Right lung (tissue), 2 donors: ENCODE measurements at regions not wholly inside any gene's neighbourhood (a gene's known extent, or its start where the extent isn't known, plus 50 kb on each side); places are given as distances from the start of the nearest gene placed in this dataset.

ENCODE experiments used
- DNase-seq, 2 donors: peaks; one replicate each; pipeline ENCODE4 v3.0.0-alpha.2; 2013

DNA sequence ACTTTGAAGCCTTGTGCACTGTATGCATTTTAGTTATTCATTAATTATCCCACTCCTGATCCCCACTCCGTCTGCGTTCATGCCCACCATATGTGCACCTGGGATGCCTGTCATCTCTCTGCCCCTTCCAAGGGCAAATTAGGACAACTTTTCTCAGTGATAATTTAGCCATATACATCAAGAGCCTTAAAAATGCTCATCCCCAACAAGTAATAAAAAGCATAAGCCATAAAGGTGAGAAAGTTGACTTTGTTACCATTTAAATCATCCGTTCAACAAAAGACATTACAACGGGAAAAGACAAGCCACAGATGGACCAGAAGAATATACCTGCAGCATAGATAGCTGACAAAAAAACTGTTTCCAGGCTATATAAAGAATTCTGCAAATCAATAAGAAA, 131.4 kb upstream of the LINGO1 start:
- no peak for DNase-seq

DNA sequence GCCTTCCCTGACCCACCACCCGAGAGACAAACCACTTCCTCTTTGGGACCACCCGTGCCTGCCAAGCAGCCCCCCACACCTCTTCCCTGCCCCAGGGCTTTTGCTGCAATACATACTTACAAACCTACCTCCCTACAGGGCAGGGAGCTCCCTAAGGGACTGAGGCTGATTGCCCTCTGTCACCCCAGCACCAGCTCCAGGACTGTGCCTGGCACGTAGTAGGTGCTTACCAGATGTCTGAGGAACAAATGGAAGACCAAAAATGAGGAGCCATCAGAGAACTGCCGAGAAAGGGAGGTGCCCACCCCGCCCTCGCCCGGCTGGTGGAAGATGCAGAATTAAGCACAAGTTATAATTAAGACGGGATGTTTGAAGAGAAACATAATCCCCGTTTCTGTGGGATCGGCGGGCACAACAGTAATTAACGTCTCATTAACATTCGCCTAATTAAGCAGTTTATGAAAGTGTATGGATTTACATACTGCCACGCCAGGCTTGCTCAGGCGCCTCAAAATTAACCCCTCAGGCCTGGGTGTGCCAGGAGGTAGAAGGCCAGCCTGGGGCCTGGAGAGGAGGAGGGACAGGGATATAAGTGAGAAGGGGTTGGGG, 130.1 kb upstream of the LINGO1 start:
- no peak for DNase-seq

GRCh38 chr15:77759896-77760592, 127.3 kb upstream of the LINGO1 start:
- DNase-seq = no peak

DNA sequence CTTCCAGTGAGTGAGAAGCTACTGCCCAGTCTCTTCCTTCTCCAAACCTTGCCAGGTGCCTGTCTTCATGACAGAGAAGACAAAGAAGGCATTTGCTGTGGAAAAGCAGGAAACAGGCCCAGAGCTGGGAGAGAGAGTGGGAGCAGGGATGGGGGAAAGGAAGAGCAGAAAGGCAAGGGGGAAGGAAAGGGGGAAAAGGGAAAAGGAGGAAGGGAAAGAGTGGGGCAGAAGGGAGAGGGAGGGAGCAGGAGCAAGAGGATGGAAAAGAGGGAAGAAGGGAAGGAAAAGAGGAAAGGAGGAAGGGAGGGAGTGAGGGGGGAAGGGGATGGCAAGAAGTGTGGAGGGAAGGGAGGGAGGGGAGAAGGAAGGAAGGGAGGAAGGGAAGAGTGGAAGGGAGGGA, 121.2 kb upstream of the LINGO1 start:
- no peak for DNase-seq

DNA sequence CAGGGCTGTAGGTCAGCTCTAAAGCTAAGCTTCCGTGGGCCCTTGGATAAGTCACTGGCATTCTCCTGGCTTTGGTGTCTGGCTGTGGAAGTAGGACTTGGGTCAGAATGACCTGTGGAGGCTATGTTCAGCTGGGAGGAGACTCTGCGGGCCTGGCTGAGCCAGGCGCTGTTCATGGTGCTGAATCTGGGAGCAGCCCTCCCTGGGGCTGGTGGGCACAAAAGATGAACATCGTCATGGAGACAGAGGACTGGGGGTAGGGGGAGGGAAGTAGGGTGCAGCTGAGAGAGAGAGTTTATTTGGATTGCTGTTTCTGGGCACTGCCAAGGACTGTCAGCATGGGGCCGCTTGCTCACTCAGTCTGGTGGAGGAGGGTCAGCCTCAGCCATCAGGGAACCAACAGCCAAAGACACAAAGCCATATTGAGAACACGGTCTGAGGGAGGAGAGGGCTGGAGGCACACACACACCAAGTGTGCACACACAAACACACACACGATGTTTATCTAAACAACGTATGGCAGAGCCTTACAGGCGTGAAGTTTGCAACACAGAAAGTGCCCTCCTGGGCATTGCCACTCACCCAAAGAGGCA, 120.7 kb upstream of the LINGO1 start:
- peak; percentile 18 to 19 for DNase-seq

DNA sequence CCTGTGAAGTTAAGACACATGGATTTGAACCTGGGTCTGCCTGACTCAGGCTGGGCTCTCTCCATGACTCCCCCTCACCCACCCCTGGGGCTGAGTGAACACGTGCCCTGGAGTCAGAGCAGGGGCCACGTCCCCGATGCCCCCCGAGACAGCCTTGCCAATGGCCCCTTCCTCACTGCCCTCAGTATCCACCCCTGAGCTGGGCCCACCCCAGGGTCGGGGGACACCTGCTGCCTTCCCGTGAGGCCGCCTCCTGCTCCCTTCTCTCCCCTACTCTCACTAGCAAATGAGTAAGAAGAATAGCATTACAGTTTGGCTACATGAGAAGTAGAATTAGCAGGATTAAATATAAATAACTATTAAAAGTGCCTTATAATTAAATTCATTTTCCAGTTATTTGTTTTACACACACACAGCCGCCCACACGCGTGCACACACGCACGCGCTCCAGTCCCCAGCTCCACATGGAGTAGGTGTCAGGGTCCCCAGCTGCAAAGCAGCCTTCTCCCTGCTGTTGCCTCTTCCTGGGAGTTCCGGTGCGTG, 117.4 kb upstream of the LINGO1 start:
- no peak for DNase-seq

DNA sequence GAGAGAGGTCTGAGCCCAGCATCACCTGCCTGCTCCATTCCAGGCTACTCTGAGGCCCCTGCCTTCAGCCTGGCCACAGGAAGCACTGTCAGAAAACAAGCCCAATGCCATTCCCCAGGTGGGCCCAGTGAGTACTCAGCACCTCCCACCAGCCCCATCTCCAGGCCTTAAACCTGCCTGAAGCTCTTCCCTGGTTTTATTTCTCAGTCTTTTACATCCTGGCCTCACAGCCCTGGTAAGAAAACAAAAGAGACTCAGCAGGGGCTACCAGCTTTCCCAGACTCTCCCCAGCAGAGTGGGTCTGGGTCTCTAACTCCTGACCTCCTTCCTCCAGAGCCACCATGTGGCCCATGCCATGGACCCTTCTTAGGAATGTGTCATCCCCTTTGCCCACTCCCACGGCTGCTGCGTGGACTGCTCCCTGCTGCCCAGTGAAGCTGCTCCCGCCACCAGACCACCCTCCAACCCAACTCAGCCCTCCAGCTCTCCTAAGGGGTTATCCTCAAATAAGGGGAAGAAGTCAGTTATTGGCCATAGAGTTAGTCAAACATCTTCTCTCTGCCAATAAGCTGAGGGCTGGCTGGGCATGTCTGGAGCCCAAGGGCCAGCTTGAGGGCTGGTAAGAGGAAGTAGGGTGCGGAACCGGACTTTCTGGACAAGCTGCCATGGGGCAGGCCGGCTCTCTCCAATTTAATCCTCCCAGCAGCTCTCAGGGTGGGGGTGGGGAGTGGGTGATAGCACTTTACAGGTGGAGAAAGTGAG, 116.7 kb upstream of the LINGO1 start:
- no peak for DNase-seq

DNA sequence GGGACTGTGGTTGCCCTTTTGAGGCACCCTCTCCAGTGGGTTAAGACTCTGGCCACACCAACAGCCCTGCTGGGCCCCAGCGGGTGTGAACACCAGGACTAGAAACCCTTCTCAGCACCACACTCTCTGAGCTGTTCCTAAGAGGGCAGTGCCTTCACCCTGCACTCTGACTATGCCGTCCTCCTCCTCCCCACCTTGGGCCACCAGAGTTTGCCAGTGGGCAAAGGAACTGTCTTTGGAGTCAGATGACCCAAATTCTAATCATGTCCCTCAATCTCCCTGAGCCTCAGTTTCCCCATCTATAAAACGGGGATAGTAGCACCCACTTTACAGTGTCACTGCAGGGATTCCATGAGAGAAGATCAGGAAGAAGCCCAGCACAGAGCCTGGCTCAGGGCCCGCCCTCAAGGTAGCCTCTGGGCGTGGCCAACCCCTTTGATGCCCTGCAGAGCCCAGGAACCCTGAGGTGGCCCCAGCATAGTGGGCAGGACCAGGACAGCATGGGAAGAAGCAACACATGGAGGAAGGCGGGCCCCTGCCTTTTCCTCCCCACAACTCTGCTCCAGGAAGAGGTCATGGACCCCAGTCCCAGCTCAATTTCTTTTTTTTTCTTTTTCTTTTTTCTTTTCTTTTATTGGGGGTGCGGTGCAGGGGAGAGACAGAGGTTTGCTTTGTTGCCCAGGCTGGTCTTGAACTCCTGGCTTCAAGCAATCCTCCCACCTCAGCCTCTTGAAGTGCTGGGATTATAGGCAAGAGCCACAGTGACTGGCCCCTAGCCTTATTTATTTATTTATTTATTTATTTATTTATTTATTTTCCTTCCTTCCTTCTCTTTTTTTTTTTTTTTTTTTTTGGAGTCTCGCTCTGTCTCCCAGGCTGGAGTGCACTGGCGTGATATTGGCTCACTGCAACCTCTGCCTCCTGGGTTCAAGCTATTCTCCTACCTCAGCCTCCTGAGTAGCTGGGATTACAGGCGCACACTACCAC, 115.7 kb upstream of the LINGO1 start:
- DNase-seq = no peak

GRCh38 chr15:77747175-77748077, 114.7 kb upstream of the LINGO1 start:
- DNase-seq = no peak

DNA sequence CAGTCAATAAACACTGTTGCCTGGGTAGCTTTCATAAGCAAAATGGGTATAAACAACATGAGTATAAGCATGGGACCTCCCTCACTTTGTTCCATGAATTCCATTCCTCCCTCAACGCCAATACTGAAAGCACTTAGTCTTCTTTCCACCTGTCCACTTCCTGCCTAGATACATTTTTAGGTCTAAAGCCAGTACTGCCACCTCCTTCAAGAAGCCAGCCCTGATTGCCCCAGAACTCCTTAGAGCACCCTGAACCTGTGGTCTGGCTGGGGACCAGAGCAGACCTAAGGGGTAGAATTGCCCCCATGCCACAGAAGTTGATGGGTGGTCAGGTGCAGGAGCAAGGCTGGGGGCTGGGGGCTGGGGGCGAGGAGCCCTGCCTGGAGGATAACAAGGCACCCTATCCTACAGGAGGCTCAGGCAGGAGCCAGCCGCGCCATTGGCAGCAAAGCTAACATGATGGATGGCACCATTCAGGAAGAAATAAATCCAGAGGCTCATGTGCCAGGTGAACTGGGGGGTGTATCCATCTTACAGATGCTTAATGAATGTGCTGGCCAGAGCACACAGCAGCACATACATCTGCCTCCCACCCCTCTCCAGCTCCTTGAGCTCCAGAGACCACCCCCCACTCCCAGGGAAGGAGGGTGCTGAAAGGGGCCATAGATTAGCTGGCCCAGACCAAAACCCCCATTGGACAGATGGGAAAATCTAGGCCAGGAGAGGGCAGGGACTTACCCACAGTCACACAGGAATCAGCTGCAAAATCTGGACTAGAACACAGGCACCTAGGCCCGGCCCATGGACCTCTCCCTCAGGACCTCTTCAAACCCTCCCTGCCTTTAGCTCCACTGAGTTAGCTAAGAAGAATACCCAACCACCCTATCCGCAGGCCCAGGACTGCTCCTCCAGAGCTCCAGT, 113.8 kb upstream of the LINGO1 start:
- DNase-seq = no peak

- DNase-seq = no peak
Measured at GRCh38 chr15:77744398-77744797, 111.7 kb upstream of the LINGO1 start.

DNA sequence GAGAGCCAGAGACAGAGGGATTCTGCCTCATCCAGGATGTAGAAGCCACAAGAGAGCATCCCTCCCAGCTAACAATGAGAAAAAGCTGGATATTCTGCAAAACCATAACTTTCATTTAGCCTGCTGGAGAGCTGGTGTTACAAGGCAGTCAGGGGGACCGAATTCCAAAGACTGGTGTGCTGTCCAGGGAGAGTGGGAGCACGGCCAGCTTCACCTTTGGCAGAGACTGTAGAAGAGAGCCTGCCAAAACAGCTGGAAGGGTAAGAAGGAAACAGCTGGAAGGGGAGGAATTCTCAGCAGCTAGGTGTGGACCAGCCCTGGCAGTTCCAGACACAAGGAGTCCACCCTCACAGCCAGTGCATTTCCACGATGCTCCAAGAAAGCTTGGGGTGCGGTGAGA, 109.9 kb upstream of the LINGO1 start:
- DNase-seq = no peak

DNA sequence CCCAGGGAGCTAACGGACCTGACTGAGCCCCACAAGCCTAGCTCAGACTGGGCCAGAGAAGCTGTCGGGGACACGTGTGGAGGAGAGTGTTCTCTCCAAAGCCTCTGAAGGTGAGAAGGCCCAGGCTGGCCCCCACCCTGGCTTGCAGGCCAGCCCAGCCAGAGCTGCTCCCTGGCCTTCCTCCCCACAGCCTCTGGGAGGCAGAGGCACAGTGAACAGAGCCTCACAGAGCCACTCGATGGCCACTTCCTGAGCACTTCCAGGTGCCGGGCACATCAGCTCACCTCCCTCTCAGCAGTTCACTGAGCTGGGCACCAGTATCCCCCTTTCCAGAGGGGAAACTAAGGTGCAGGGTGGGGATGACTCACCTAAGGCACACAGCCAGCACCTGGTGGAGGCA, 109.4 kb upstream of the LINGO1 start:
- no peak for DNase-seq

- DNase-seq = no peak
Measured at GRCh38 chr15:77741106-77741505, 108.4 kb upstream of the LINGO1 start.

DNA sequence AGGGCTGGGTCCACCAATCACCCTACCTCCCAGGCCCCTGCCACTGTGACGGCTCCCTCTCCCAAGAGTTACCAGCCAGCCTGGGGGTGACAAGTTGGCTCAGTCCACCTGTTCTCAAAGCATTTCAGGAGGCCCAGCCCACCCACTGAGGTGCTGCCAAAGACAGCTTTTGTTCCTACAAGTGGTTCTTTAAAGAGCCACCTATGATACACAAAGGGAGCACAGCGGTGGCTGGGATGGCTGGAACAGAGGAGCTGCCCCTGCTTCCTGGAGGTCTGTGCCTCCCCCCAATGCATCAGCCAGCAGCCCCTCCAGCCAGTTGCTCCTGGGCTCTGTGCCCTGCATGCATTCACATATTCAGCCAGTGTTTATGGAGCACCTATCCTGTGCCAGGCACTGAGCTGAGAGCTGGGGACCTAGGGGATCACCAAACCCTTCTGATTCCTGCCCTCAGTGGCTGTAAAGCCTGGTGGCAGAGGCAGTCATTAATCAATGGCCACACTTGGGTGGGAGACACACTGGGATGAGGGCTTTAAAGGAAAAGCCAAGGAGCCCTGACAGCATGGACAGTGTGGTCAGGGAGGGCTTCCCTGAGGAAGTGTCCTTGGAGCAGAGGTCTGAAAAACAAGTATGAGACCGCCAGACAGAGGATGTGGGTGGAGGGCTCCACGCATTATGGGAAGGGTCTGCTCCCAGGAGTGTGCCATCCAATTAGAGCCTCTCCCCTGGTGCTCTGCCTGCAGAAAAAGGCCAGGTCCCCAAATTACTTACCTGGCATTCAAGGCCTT, 107.1 kb upstream of the LINGO1 start:
- DNase-seq = no peak

GRCh38 chr15:77738441-77739302, 106.0 kb upstream of the LINGO1 start:
- no peak for DNase-seq

GRCh38 chr15:77738038-77738370, 105.3 kb upstream of the LINGO1 start:
- no peak for DNase-seq
